ENCODE measurements at regions not wholly inside any gene's neighbourhood (a gene's known extent, or its start where the extent isn't known, plus 50 kb on each side); places are given as distances from the start of the nearest gene placed in this dataset.

- no peak for TF ChIP-seq POLR2AphosphoS5 (IDR thresholded peaks at IDR 0.05)
- no peak for TF ChIP-seq CTCF (IDR thresholded peaks at IDR 0.05)
- no peak for TF ChIP-seq POLR2A (IDR thresholded peaks at IDR 0.05)
- TF ChIP-seq EP300 (IDR thresholded peaks at IDR 0.05), result no peak
These were observed 115.2 kb upstream of the LRPAP1 start for GRCh38 chr4:3647421-3647820.

All from gastroesophageal sphincter (tissue), 3 donors.